ENCODE measurements at regions not wholly inside any gene's neighbourhood (a gene's known extent, or its start where the extent isn't known, plus 50 kb on each side); places are given as distances from the start of the nearest gene placed in this dataset.

GRCh38 chr6:67736816-67737215 is 898.3 kb upstream of the ADGRB3 start:
- H3F3A ChIP-seq (ENCODE audit: insufficient read depth, low read depth): no peaks in the 10 kb centered on the region
- H3K27me3 ChIP-seq (ENCODE audit: insufficient read depth, low read depth): no peaks in the 10 kb centered on the region
- BruUV-seq (replicated peaks): no TSS peak
- no peak overlapping the region for H3K27ac ChIP-seq
- TF ChIP-seq CTCF (conservative IDR thresholded peaks at IDR 0.05) (no peak), EZH2 (IDR thresholded peaks at IDR 0.05; ENCODE audit: low read depth) (no peak)
- no peaks in the 10 kb centered on the region for H4K20me1 ChIP-seq (ENCODE audit: insufficient read depth)
- no peak overlapping the region for H3K4me2 ChIP-seq
- no peaks in the 10 kb centered on the region for H3K79me2 ChIP-seq (ENCODE audit: low read depth)
- no peaks in the 10 kb centered on the region for H3K9me2 ChIP-seq (ENCODE audit: insufficient read depth)
- DNase-seq: no peak
- H3K36me3 ChIP-seq (ENCODE audit: low read depth): no peaks in the 10 kb centered on the region
- POLR2A ChIA-PET (ENCODE audit: unreplicated experiment): interaction anchor here (0.5 kb wide), 1 partner anchor 933 kb away, joined by 7 read pairs; no protein-coding TSS in a partner anchor
- H3K9me3 ChIP-seq (ENCODE audit: insufficient read depth, low read depth): no peaks in the 10 kb centered on the region
- intact Hi-C loops (cut with micrococcal nuclease; ENCODE audit: unreplicated experiment): no loop called here
- H3K4me1 ChIP-seq (replicated peaks; ENCODE audit: insufficient read depth): no peaks in the 10 kb centered on the region
- CTCF ChIA-PET: no interaction called here
- H3K4me3 ChIP-seq: no peak overlapping the region
- H2AFZ ChIP-seq: no peak overlapping the region

GRCh38 chr6:67736161-67736560 is 898.9 kb upstream of the ADGRB3 start:
- no peaks in the 10 kb centered on the region for H4K20me1 ChIP-seq (ENCODE audit: insufficient read depth)
- no peaks in the 10 kb centered on the region for H3K27me3 ChIP-seq (ENCODE audit: insufficient read depth, low read depth)
- H3K9me3 ChIP-seq (ENCODE audit: insufficient read depth, low read depth): no peaks in the 10 kb centered on the region
- no peak overlapping the region for H3K4me3 ChIP-seq
- intact Hi-C loops (cut with micrococcal nuclease; ENCODE audit: unreplicated experiment): no loop called here
- TF ChIP-seq CTCF (conservative IDR thresholded peaks at IDR 0.05) (no peak), EZH2 (IDR thresholded peaks at IDR 0.05; ENCODE audit: low read depth) (no peak)
- no peak for DNase-seq
- POLR2A ChIA-PET (ENCODE audit: unreplicated experiment): no interaction called here
- H3K4me1 ChIP-seq (replicated peaks; ENCODE audit: insufficient read depth): no peaks in the 10 kb centered on the region
- no peaks in the 10 kb centered on the region for H3K9me2 ChIP-seq (ENCODE audit: insufficient read depth)
- no peaks in the 10 kb centered on the region for H3K79me2 ChIP-seq (ENCODE audit: low read depth)
- H3K36me3 ChIP-seq (ENCODE audit: low read depth): no peaks in the 10 kb centered on the region
- no peak overlapping the region for H3K27ac ChIP-seq
- H3K4me2 ChIP-seq: no peak overlapping the region
- BruUV-seq (replicated peaks): no TSS peak
- CTCF ChIA-PET: no interaction called here
- no peaks in the 10 kb centered on the region for H3F3A ChIP-seq (ENCODE audit: insufficient read depth, low read depth)
- no peak overlapping the region for H2AFZ ChIP-seq

GRCh38 chr6:67735623-67736022 is 899.5 kb upstream of the ADGRB3 start:
- POLR2A ChIA-PET (ENCODE audit: unreplicated experiment): no interaction called here
- no peak overlapping the region for H2AFZ ChIP-seq
- BruUV-seq (replicated peaks): no TSS peak
- DNase-seq: no peak
- no peaks in the 10 kb centered on the region for H3K79me2 ChIP-seq (ENCODE audit: low read depth)
- H3K36me3 ChIP-seq (ENCODE audit: low read depth): no peaks in the 10 kb centered on the region
- no peak overlapping the region for H3K27ac ChIP-seq
- H3K4me1 ChIP-seq (replicated peaks; ENCODE audit: insufficient read depth): no peaks in the 10 kb centered on the region
- H4K20me1 ChIP-seq (ENCODE audit: insufficient read depth): no peaks in the 10 kb centered on the region
- H3K9me3 ChIP-seq (ENCODE audit: insufficient read depth, low read depth): no peaks in the 10 kb centered on the region
- H3K27me3 ChIP-seq (ENCODE audit: insufficient read depth, low read depth): no peaks in the 10 kb centered on the region
- CTCF ChIA-PET: no interaction called here
- no peak overlapping the region for H3K4me3 ChIP-seq
- H3K4me2 ChIP-seq: no peak overlapping the region
- intact Hi-C loops (cut with micrococcal nuclease; ENCODE audit: unreplicated experiment): no loop called here
- no peaks in the 10 kb centered on the region for H3K9me2 ChIP-seq (ENCODE audit: insufficient read depth)
- no peaks in the 10 kb centered on the region for H3F3A ChIP-seq (ENCODE audit: insufficient read depth, low read depth)
- TF ChIP-seq EZH2 (IDR thresholded peaks at IDR 0.05; ENCODE audit: low read depth) (no peak), CTCF (conservative IDR thresholded peaks at IDR 0.05) (no peak)

Measured in PC-9 (cell line).